Ishikawa (cell line): ENCODE measurements at regions not wholly inside any gene's neighbourhood (a gene's known extent, or its start where the extent isn't known, plus 50 kb on each side); places are given as distances from the start of the nearest gene placed in this dataset.

ENCODE experiments used
- CEBPB ChIP-seq: IDR thresholded peaks from 2 replicates; pipeline ENCODE4 v1.6.1; 2012
- CREB1 ChIP-seq: IDR thresholded peaks from 2 replicates; pipeline ENCODE4 v1.6.1; 2012; ENCODE audit warnings: low read depth
- EGR1 ChIP-seq: IDR thresholded peaks from 2 replicates; pipeline ENCODE4 v1.6.1; 2012
- EP300 ChIP-seq: IDR thresholded peaks from 2 replicates; pipeline ENCODE4 v1.6.1; 2012; ENCODE audit warnings: borderline replicate concordance
- FOXM1 ChIP-seq: IDR thresholded peaks from 2 replicates; pipeline ENCODE4 v1.6.1; 2012; ENCODE audit warnings: low read depth, borderline replicate concordance
- MAX ChIP-seq: IDR thresholded peaks from 2 replicates; pipeline ENCODE4 v1.6.1; 2012
- NFIC ChIP-seq: IDR thresholded peaks from 2 replicates; pipeline ENCODE4 v1.6.1; 2012
- RAD21 ChIP-seq: IDR thresholded peaks from 2 replicates; pipeline ENCODE4 v1.6.1; 2012; ENCODE audit warnings: low read depth
- REST ChIP-seq: IDR thresholded peaks from 2 replicates; pipeline ENCODE4 v1.6.1; 2012; ENCODE audit warnings: low read depth, mild to moderate bottlenecking
- TAF1 ChIP-seq: IDR thresholded peaks from 2 replicates; pipeline ENCODE4 v1.6.1; 2012; ENCODE audit warnings: low read depth, mild to moderate bottlenecking
- TCF12 ChIP-seq: IDR thresholded peaks from 2 replicates; pipeline ENCODE4 v1.6.1; 2012; ENCODE audit warnings: low read depth
- TEAD4 ChIP-seq: IDR thresholded peaks from 2 replicates; pipeline ENCODE4 v1.6.1; 2012
- USF1 ChIP-seq: IDR thresholded peaks from 2 replicates; pipeline ENCODE4 v1.6.1; 2012
- YY1 ChIP-seq: IDR thresholded peaks from 2 replicates; pipeline ENCODE4 v1.6.1; 2012; ENCODE audit warnings: low read depth
- ZBTB7A ChIP-seq: IDR thresholded peaks from 2 replicates; pipeline ENCODE4 v1.6.1; 2012; ENCODE audit warnings: low read depth

DNA sequence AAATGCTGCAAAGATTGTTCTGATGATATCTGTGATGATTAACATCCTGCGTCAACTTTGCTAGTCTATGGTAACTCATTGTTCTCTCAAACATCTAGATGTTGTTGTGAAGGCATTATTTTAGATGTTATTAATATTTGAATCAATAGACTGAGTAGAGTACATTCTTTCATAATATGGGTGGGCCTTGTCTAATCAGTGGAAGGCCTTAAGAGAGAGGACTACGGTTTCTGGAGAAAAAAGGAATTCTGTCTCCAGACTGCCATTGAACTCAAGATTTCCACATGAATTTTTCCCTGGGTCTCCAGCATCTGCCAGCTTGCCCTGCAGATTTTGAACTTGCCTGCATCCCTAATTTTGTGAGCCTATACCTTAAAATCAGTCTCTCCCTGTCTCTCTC, 2381.1 kb upstream of the AGA start:
- TF ChIP-seq EP300 (no peak), USF1 (no peak), YY1 (no peak), FOXM1 (no peak), MAX (no peak), CREB1 (no peak), EGR1 (no peak), TEAD4 (no peak), REST (no peak), TCF12 (no peak), NFIC (no peak), ZBTB7A (no peak), CEBPB (no peak), TAF1 (no peak), RAD21 (no peak)

- TF ChIP-seq RAD21: no peak
Observed at GRCh38 chr4:179831274-179831673, 2389.0 kb upstream of the AGA start.

GRCh38 chr4:179836179-179837075, 2394.2 kb upstream of the AGA start:
- TF ChIP-seq FOXM1: no peak
- TF ChIP-seq MAX: no peak
- TF ChIP-seq TAF1: no peak
- no peak for TF ChIP-seq RAD21
- TF ChIP-seq ZBTB7A: no peak
- no peak for TF ChIP-seq YY1
- no peak for TF ChIP-seq CEBPB
- TF ChIP-seq USF1: no peak
- TF ChIP-seq TCF12: no peak
- no peak for TF ChIP-seq NFIC
- no peak for TF ChIP-seq TEAD4
- TF ChIP-seq REST: no peak
- no peak for TF ChIP-seq CREB1
- TF ChIP-seq EGR1: no peak
- TF ChIP-seq EP300: no peak

DNA sequence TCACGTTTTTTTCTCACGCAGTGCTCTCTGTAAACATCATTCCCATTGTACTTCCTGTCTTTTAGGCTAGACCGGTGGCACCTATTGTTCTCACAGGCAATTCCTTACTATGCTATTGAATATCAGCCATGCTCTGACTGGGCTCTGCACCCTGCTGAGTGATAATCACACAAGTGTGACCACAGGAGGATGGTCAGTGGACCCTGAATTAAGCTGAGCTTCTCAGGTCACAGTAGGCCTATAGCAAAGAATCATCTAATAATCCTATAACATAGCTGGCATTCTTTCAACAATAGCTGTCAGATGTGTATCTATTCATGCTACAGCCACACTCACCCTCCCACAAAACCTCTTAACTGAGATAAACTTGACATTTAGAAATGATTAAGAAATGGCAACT, 2399.8 kb upstream of the TENM3 start:
- TF ChIP-seq NFIC (peak; percentile 51; the same call in 1 of the 2 replicates), TAF1 (no peak), TCF12 (peak; percentile 71; the same call in 1 of the 2 replicates), CREB1 (no peak), RAD21 (no peak), YY1 (no peak), TEAD4 (peak; percentile 57), EP300 (peak; percentile 72; the same call in 1 of the 2 replicates), MAX (no peak), USF1 (no peak), ZBTB7A (no peak)

DNA sequence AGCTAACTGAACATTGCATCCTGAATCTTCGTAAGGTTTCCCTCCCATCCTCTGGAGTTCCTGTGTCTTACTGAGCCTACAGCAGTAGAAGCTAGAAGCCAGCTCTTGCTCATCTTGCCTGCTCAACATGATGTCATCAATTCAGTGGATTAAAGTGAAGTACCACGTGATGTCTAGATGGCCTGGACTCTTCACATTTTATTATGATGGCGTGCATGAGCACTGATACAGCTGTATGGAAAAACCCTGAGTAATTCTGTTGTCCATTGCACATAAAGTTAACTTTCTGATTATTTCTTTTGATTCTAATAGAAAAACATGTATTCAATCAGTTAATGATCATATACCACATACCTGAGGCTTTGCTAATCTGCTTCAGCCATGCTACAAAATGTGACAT, 2387.7 kb upstream of the TENM3 start:
- TF ChIP-seq CEBPB (no peak), REST (no peak), YY1 (no peak), USF1 (no peak)
